ENCODE measurements at regions not wholly inside any gene's neighbourhood (a gene's known extent, or its start where the extent isn't known, plus 50 kb on each side); places are given as distances from the start of the nearest gene placed in this dataset.
A peak's percentile ranks its signal among the peaks of the same experiment; 100 is the strongest.

GRCh38 chr11:134008634-134009071 is 51.9 kb upstream of the IGSF9B start:
- no peak for DNase-seq
- no peak overlapping the region for H3K4ac ChIP-seq (ENCODE audit: low read depth in 1 of 2, low read length in 2 of 2)
- no peak overlapping the region for H2BK12ac ChIP-seq (ENCODE audit: low read length in 2 of 2)
- H3K14ac ChIP-seq (ENCODE audit: low read length in 2 of 2) = no peak overlapping the region
- no peak overlapping the region for H2BK120ac ChIP-seq (ENCODE audit: low read depth, low read length)
- H3K4me2 ChIP-seq (ENCODE audit: low read length, poor library complexity, severe bottlenecking) = no peak overlapping the region
- no peaks in the 10 kb centered on the region for H3K4me1 ChIP-seq (ENCODE audit: control insufficient read depth, insufficient read depth, low read depth, low read length)
- no peaks in the 10 kb centered on the region for H3K79me1 ChIP-seq (replicated peaks; ENCODE audit: low read length, poor library complexity, severe bottlenecking)
- peaks cover 3 to 61% of the 10 kb centered on the region in 2 experiments for H3K27me3 ChIP-seq (ENCODE audit: control insufficient read depth in 1 of 2, insufficient read depth in 1 of 2, low read length in 2 of 2)
- H3K23ac ChIP-seq (ENCODE audit: low read length in 2 of 2) = no peak overlapping the region
- H3K18ac ChIP-seq (ENCODE audit: low read depth in 1 of 2, low read length in 2 of 2) = no peak overlapping the region
- no peak overlapping the region for H3K9ac ChIP-seq (ENCODE audit: low read length)
- H3K4me3 ChIP-seq (ENCODE audit: insufficient read depth in 1 of 2, low read depth in 1 of 2, low read length in 2 of 2) = no peak overlapping the region
- no peak overlapping the region for H2BK15ac ChIP-seq (ENCODE audit: low read depth, poor library complexity, severe bottlenecking)
- H4K91ac ChIP-seq (ENCODE audit: low read length) = no peak overlapping the region
- H2BK5ac ChIP-seq (ENCODE audit: low read depth, low read length, poor library complexity, severe bottlenecking) = no peak overlapping the region
- no peak overlapping the region for H2AFZ ChIP-seq (ENCODE audit: low read depth, low read length)
- H3K27ac ChIP-seq (ENCODE audit: low read length, poor library complexity, severe bottlenecking) = no peak overlapping the region
- no peak overlapping the region for H2AK5ac ChIP-seq (ENCODE audit: low read length, severe bottlenecking)
- H4K8ac ChIP-seq (ENCODE audit: low read length) = no peak overlapping the region
- H3K36me3 ChIP-seq (ENCODE audit: control insufficient read depth in 1 of 2, insufficient read depth in 2 of 2, low read depth in 1 of 2, low read length in 2 of 2) = no peaks in the 10 kb centered on the region
- no peaks in the 10 kb centered on the region for H3K9me3 ChIP-seq (ENCODE audit: control insufficient read depth, low read length)
- WGBS = 20% methylated on average over 4 of the region's 4 CpGs

GRCh38 chr11:134013518-134013917 is 55.4 kb upstream of the JAM3 start:
- H3K4ac ChIP-seq (ENCODE audit: low read depth in 1 of 2, low read length in 2 of 2) = no peak overlapping the region
- H3K4me1 ChIP-seq (ENCODE audit: control insufficient read depth, insufficient read depth, low read depth, low read length) = no peaks in the 10 kb centered on the region
- H2BK15ac ChIP-seq (ENCODE audit: low read depth, poor library complexity, severe bottlenecking) = no peak overlapping the region
- H3K14ac ChIP-seq (ENCODE audit: low read length in 2 of 2) = no peak overlapping the region
- H3K27me3 ChIP-seq (ENCODE audit: control insufficient read depth in 1 of 2, insufficient read depth in 1 of 2, low read length in 2 of 2) = peaks cover 9 to 92% of the 10 kb centered on the region in 2 experiments
- H3K27ac ChIP-seq (ENCODE audit: low read length, poor library complexity, severe bottlenecking) = no peak overlapping the region
- no peak overlapping the region for H3K18ac ChIP-seq (ENCODE audit: low read depth in 1 of 2, low read length in 2 of 2)
- H3K4me2 ChIP-seq (ENCODE audit: low read length, poor library complexity, severe bottlenecking) = no peak overlapping the region
- H2AFZ ChIP-seq (ENCODE audit: low read depth, low read length) = no peak overlapping the region
- DNase-seq = no peak
- no peaks in the 10 kb centered on the region for H3K79me1 ChIP-seq (replicated peaks; ENCODE audit: low read length, poor library complexity, severe bottlenecking)
- H2BK5ac ChIP-seq (ENCODE audit: low read depth, low read length, poor library complexity, severe bottlenecking) = no peak overlapping the region
- WGBS = 95% methylated on average over 4 of the region's 4 CpGs
- no peaks in the 10 kb centered on the region for H3K36me3 ChIP-seq (ENCODE audit: control insufficient read depth in 1 of 2, insufficient read depth in 2 of 2, low read depth in 1 of 2, low read length in 2 of 2)
- no peak overlapping the region for H4K8ac ChIP-seq (ENCODE audit: low read length)
- H3K23ac ChIP-seq (ENCODE audit: low read length in 2 of 2) = no peak overlapping the region
- H3K9me3 ChIP-seq (ENCODE audit: control insufficient read depth, low read length) = no peaks in the 10 kb centered on the region
- H2AK5ac ChIP-seq (ENCODE audit: low read length, severe bottlenecking) = no peak overlapping the region
- H3K4me3 ChIP-seq (ENCODE audit: insufficient read depth in 1 of 2, low read depth in 1 of 2, low read length in 2 of 2) = no peak overlapping the region
- no peak overlapping the region for H3K9ac ChIP-seq (ENCODE audit: low read length)
- no peak overlapping the region for H4K91ac ChIP-seq (ENCODE audit: low read length)
- H2BK120ac ChIP-seq (ENCODE audit: low read depth, low read length) = no peak overlapping the region
- no peak overlapping the region for H2BK12ac ChIP-seq (ENCODE audit: low read length in 2 of 2)

- Histone ChIP-seq H4K91ac (ENCODE audit: low read length) (no peak overlapping the region), H3K9ac (ENCODE audit: low read length) (no peak overlapping the region), H2BK12ac (ENCODE audit: low read length in 2 of 2) (no peak overlapping the region), H3K14ac (ENCODE audit: low read length in 2 of 2) (no peak overlapping the region), H4K8ac (ENCODE audit: low read length) (no peak overlapping the region), H3K79me1 (replicated peaks; ENCODE audit: low read length, poor library complexity, severe bottlenecking) (no peaks in the 10 kb centered on the region), H3K18ac (ENCODE audit: low read depth in 1 of 2, low read length in 2 of 2) (no peak overlapping the region), H3K27me3 (ENCODE audit: control insufficient read depth in 1 of 2, insufficient read depth in 1 of 2, low read length in 2 of 2) (peaks cover 9 to 90% of the 10 kb centered on the region in 2 experiments), H3K9me3 (ENCODE audit: control insufficient read depth, low read length) (no peaks in the 10 kb centered on the region), H3K23ac (ENCODE audit: low read length in 2 of 2) (no peak overlapping the region), H2BK15ac (ENCODE audit: low read depth, poor library complexity, severe bottlenecking) (no peak overlapping the region), H3K4me1 (ENCODE audit: control insufficient read depth, insufficient read depth, low read depth, low read length) (no peaks in the 10 kb centered on the region), H2BK5ac (ENCODE audit: low read depth, low read length, poor library complexity, severe bottlenecking) (no peak overlapping the region), H3K4me3 (ENCODE audit: insufficient read depth in 1 of 2, low read depth in 1 of 2, low read length in 2 of 2) (no peak overlapping the region), H2AK5ac (ENCODE audit: low read length, severe bottlenecking) (no peak overlapping the region), H3K4me2 (ENCODE audit: low read length, poor library complexity, severe bottlenecking) (no peak overlapping the region), H2BK120ac (ENCODE audit: low read depth, low read length) (no peak overlapping the region), H3K27ac (ENCODE audit: low read length, poor library complexity, severe bottlenecking) (no peak overlapping the region), H3K36me3 (ENCODE audit: control insufficient read depth in 1 of 2, insufficient read depth in 2 of 2, low read depth in 1 of 2, low read length in 2 of 2) (no peaks in the 10 kb centered on the region), H3K4ac (ENCODE audit: low read depth in 1 of 2, low read length in 2 of 2) (no peak overlapping the region), H2AFZ (ENCODE audit: low read depth, low read length) (no peak overlapping the region)
- 80% methylated on average over 4 of the region's 5 CpGs for WGBS
- peak; percentile 22 for DNase-seq
These were observed 54.4 kb upstream of the JAM3 start for GRCh38 chr11:134014511-134014910.

GRCh38 chr11:134015556-134015955 is 53.3 kb upstream of the JAM3 start:
- Histone ChIP-seq H2BK15ac (ENCODE audit: low read depth, poor library complexity, severe bottlenecking) (no peak overlapping the region), H4K91ac (ENCODE audit: low read length) (no peak overlapping the region), H3K23ac (ENCODE audit: low read length in 2 of 2) (no peak overlapping the region), H3K27me3 (ENCODE audit: control insufficient read depth in 1 of 2, insufficient read depth in 1 of 2, low read length in 2 of 2) (peaks cover 9 to 95% of the 10 kb centered on the region in 2 experiments), H2BK120ac (ENCODE audit: low read depth, low read length) (no peak overlapping the region), H3K14ac (ENCODE audit: low read length in 2 of 2) (no peak overlapping the region), H3K4me1 (ENCODE audit: control insufficient read depth, insufficient read depth, low read depth, low read length) (no peaks in the 10 kb centered on the region), H3K9ac (ENCODE audit: low read length) (no peak overlapping the region), H3K4me3 (ENCODE audit: insufficient read depth in 1 of 2, low read depth in 1 of 2, low read length in 2 of 2) (no peak overlapping the region), H2AFZ (ENCODE audit: low read depth, low read length) (no peak overlapping the region), H3K4me2 (ENCODE audit: low read length, poor library complexity, severe bottlenecking) (no peak overlapping the region), H2BK5ac (ENCODE audit: low read depth, low read length, poor library complexity, severe bottlenecking) (no peak overlapping the region), H4K8ac (ENCODE audit: low read length) (no peak overlapping the region), H3K9me3 (ENCODE audit: control insufficient read depth, low read length) (no peaks in the 10 kb centered on the region), H3K36me3 (ENCODE audit: control insufficient read depth in 1 of 2, insufficient read depth in 2 of 2, low read depth in 1 of 2, low read length in 2 of 2) (no peaks in the 10 kb centered on the region), H3K27ac (ENCODE audit: low read length, poor library complexity, severe bottlenecking) (no peak overlapping the region), H2AK5ac (ENCODE audit: low read length, severe bottlenecking) (no peak overlapping the region), H3K79me1 (replicated peaks; ENCODE audit: low read length, poor library complexity, severe bottlenecking) (no peaks in the 10 kb centered on the region), H3K18ac (ENCODE audit: low read depth in 1 of 2, low read length in 2 of 2) (no peak overlapping the region), H2BK12ac (ENCODE audit: low read length in 2 of 2) (no peak overlapping the region), H3K4ac (ENCODE audit: low read depth in 1 of 2, low read length in 2 of 2) (no peak overlapping the region)
- WGBS = 87% methylated on average over 5 of the region's 5 CpGs
- no peak for DNase-seq
